ENCODE measurements at regions not wholly inside any gene's neighbourhood (a gene's known extent, or its start where the extent isn't known, plus 50 kb on each side); places are given as distances from the start of the nearest gene placed in this dataset.

- no peak for TF ChIP-seq CTCF (IDR thresholded peaks at IDR 0.05)
- TF ChIP-seq REST (IDR thresholded peaks at IDR 0.05; ENCODE audit: insufficient read depth in 1 of 2, low read depth in 2 of 2, low read length in 1 of 2), result no peak
- TF ChIP-seq POLR2AphosphoS5 (IDR thresholded peaks at IDR 0.05; ENCODE audit: low read depth, low read length), result no peak
Measured at GRCh38 chr5:58156973-58157701, 302.7 kb downstream of the PLK2 start.

Data from Panc1 (cell line).